ENCODE measurements at regions not wholly inside any gene's neighbourhood (a gene's known extent, or its start where the extent isn't known, plus 50 kb on each side); places are given as distances from the start of the nearest gene placed in this dataset.

DNA sequence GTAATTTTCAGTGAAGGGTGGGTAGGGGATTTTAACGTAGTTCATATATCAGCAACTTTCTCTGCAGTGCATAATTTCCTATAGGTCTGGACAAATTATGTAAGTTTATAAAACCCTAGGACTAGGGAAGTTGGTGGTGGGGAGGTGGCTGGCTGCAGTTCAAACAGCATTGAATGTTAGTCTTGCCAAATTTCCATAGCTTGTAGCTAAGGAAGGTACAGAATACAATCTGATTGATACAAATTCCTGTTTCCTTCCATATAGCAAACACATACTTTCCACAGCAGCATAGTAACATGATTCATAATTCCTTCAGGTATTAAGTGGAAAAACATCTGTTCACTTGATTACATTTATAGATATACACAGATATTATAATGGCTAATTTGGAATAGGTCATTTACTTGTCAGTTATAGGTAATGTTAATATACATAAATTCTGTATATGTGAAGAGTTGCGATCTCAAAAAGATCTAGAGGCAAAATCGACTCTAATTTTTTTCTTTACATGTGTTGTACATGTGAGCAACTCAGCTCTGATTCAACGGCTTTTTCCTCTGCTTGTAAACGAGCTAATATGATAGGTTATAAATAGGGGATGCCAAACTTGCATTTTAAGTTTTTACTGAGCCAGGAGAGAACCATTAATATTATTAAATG lies 233.4 kb upstream of the CSNK1A1L start:
- TF ChIP-seq, protein P1, sequence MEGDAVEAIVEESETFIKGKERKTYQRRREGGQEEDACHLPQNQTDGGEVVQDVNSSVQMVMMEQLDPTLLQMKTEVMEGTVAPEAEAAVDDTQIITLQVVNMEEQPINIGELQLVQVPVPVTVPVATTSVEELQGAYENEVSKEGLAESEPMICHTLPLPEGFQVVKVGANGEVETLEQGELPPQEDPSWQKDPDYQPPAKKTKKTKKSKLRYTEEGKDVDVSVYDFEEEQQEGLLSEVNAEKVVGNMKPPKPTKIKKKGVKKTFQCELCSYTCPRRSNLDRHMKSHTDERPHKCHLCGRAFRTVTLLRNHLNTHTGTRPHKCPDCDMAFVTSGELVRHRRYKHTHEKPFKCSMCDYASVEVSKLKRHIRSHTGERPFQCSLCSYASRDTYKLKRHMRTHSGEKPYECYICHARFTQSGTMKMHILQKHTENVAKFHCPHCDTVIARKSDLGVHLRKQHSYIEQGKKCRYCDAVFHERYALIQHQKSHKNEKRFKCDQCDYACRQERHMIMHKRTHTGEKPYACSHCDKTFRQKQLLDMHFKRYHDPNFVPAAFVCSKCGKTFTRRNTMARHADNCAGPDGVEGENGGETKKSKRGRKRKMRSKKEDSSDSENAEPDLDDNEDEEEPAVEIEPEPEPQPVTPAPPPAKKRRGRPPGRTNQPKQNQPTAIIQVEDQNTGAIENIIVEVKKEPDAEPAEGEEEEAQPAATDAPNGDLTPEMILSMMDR (IDR thresholded peaks at IDR 0.05; ENCODE audit: unreplicated experiment): no peak
- H3K27me3 Mint-ChIP-seq: no peaks in the 10 kb centered on the region
- H3K9me3 Mint-ChIP-seq (ENCODE audit: low read depth): no peaks in the 10 kb centered on the region
- DNase-seq (ENCODE audit: low spot score, unreplicated experiment): no peak
- H3K4me1 Mint-ChIP-seq (ENCODE audit: low read depth): no peaks in the 10 kb centered on the region
- no peak overlapping the region for H3K27ac Mint-ChIP-seq
- H3K36me3 Mint-ChIP-seq (ENCODE audit: insufficient read depth): no peaks in the 10 kb centered on the region
- no peak overlapping the region for H3K4me3 Mint-ChIP-seq (ENCODE audit: low read depth)

DNA sequence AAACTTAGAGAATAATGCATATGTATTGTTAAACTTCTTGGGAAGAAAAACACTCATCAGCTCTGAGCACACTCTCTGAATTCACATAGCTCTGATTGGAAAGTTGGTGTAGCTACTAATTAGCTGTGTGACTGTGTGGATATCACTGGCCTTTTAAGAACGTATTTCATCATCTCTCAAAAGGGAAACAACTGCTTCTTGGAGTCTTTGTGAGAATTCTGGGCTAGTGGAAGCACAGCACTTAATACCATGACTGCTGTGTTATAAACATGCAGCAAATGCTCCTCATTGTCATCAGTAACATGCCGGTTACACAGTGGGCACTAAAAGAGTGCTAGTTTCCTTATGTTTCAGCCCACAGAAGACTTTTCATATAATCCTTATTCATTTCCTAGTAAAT lies 220.9 kb upstream of the CSNK1A1L start:
- peaks cover 5% of the 10 kb centered on the region for H3K9me3 Mint-ChIP-seq (ENCODE audit: low read depth)

DNA sequence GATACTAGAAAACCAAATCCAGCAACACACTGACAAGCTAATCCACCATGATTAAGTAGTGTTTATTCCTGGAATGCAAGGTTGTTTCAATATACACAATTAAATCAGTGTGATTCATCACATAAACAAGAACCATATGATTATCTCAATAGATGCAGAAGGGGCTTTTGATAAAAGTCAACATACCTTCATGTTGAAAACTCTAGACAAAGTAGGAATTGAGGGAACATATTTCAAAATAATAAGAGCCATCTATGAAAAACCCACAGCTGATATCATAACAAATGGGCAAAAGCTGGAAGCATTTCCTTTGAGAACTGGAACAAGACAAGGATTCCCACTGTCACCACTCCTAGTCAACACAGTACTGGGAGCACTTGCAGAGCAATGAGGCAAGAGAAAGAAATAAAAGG lies 213.6 kb upstream of the CSNK1A1L start:
- H3K36me3 Mint-ChIP-seq (ENCODE audit: insufficient read depth): no peaks in the 10 kb centered on the region
- H3K4me3 Mint-ChIP-seq (ENCODE audit: low read depth): no peak overlapping the region
- peaks cover 27% of the 10 kb centered on the region for H3K9me3 Mint-ChIP-seq (ENCODE audit: low read depth)
- no peak overlapping the region for H3K27ac Mint-ChIP-seq
- H3K27me3 Mint-ChIP-seq: no peaks in the 10 kb centered on the region
- no peak for DNase-seq (ENCODE audit: low spot score, unreplicated experiment)
- no peaks in the 10 kb centered on the region for H3K4me1 Mint-ChIP-seq (ENCODE audit: low read depth)
- TF ChIP-seq, protein P1 (IDR thresholded peaks at IDR 0.05; ENCODE audit: unreplicated experiment): no peak

More for the DNA sequence above, 220.9 kb upstream of the CSNK1A1L start:
- DNase-seq (ENCODE audit: low spot score, unreplicated experiment): no peak
- Mint-ChIP-seq H3K36me3 (ENCODE audit: insufficient read depth) (no peaks in the 10 kb centered on the region), H3K4me3 (ENCODE audit: low read depth) (no peak overlapping the region), H3K27ac (no peak overlapping the region), H3K4me1 (ENCODE audit: low read depth) (peaks cover 5% of the 10 kb centered on the region), H3K27me3 (no peaks in the 10 kb centered on the region)
- TF ChIP-seq, protein P1 (IDR thresholded peaks at IDR 0.05; ENCODE audit: unreplicated experiment): no peak

DNA sequence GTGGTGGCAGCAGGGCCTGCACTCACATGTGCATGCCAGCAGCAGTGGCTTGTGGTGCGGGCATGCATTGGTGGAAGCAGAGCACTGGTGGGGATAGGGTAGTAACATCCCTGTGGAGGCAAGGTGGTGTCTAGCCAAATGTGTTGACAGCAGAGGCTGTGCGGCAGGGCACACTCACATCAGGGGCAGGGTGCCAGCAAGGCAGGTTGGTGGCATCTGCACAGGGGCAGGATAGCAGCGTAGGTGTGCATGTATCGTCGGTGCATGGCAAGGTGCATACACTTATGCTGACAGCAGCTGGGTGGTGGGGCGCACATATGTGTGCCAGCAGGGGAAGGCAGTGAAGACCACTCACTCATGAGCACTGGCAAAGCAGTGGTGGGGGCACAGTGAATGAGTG lies 211.5 kb upstream of the CSNK1A1L start:
- H3K4me1 Mint-ChIP-seq (ENCODE audit: low read depth): peaks cover 1% of the 10 kb centered on the region
- no peaks in the 10 kb centered on the region for H3K36me3 Mint-ChIP-seq (ENCODE audit: insufficient read depth)
- DNase-seq (ENCODE audit: low spot score, unreplicated experiment): no peak
- no peak overlapping the region for H3K27ac Mint-ChIP-seq
- H3K27me3 Mint-ChIP-seq: no peaks in the 10 kb centered on the region
- H3K9me3 Mint-ChIP-seq (ENCODE audit: low read depth): peaks cover 27% of the 10 kb centered on the region
- TF ChIP-seq, protein P1 (IDR thresholded peaks at IDR 0.05; ENCODE audit: unreplicated experiment): no peak
- H3K4me3 Mint-ChIP-seq (ENCODE audit: low read depth): no peak overlapping the region

DNA sequence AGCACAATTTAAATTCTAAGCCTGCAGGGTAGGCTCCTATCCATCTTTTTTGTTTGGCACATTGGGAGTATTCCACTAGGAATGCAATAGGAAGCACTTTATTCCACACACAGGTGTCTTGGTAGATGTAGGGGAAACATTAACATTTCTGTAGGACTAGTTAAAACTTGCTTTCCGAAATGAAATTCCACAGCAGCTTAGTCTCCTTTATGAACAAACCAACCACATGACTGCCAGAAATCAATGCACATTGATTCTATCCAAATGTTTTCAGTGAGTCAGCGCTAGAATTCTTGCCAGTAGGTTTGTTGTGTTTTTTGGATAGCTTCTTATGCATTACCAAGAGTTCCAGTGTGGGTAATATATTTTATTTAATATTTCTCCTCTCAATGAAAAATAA lies 207.9 kb upstream of the CSNK1A1L start:
- Mint-ChIP-seq H3K27ac (no peak overlapping the region), H3K4me3 (ENCODE audit: low read depth) (no peak overlapping the region), H3K36me3 (ENCODE audit: insufficient read depth) (no peaks in the 10 kb centered on the region), H3K27me3 (no peaks in the 10 kb centered on the region), H3K9me3 (ENCODE audit: low read depth) (peaks cover 12% of the 10 kb centered on the region), H3K4me1 (ENCODE audit: low read depth) (peaks cover 1% of the 10 kb centered on the region)
- DNase-seq (ENCODE audit: low spot score, unreplicated experiment): no peak
- TF ChIP-seq, protein P1 (IDR thresholded peaks at IDR 0.05; ENCODE audit: unreplicated experiment): no peak
